ENCODE measurements at regions not wholly inside any gene's neighbourhood (a gene's known extent, or its start where the extent isn't known, plus 50 kb on each side); places are given as distances from the start of the nearest gene placed in this dataset.

- TF ChIP-seq CTCF (IDR thresholded peaks at IDR 0.05): no peak
Measured at GRCh38 chr11:90630176-90630575, 407.3 kb upstream of the CHORDC1 start.

GRCh38 chr11:90629229-90629806 is 406.5 kb upstream of the CHORDC1 start:
- no peak for TF ChIP-seq CTCF (IDR thresholded peaks at IDR 0.05)

- no peak for TF ChIP-seq CTCF (IDR thresholded peaks at IDR 0.05)
Measured at GRCh38 chr11:90614318-90614717, 391.5 kb upstream of the CHORDC1 start.

GRCh38 chr11:90606721-90607120 is 383.9 kb upstream of the CHORDC1 start:
- TF ChIP-seq CTCF (IDR thresholded peaks at IDR 0.05): no peak

GRCh38 chr11:90601261-90601660 is 378.4 kb upstream of the CHORDC1 start:
- no peak for TF ChIP-seq CTCF (IDR thresholded peaks at IDR 0.05)

GRCh38 chr11:90594658-90595057 is 371.8 kb upstream of the CHORDC1 start:
- no peak for TF ChIP-seq CTCF (IDR thresholded peaks at IDR 0.05)

GRCh38 chr11:90593099-90593498 is 370.2 kb upstream of the CHORDC1 start:
- no peak for TF ChIP-seq CTCF (IDR thresholded peaks at IDR 0.05)

GRCh38 chr11:90590286-90590685 is 367.4 kb upstream of the CHORDC1 start:
- TF ChIP-seq CTCF (IDR thresholded peaks at IDR 0.05): no peak

Measured in LNCAP (cell line).